GM12891 (cell line): ENCODE measurements at regions not wholly inside any gene's neighbourhood (a gene's known extent, or its start where the extent isn't known, plus 50 kb on each side); places are given as distances from the start of the nearest gene placed in this dataset.

Experiments used
- PAX5 ChIP-seq: IDR thresholded peaks from 2 replicates; pipeline ENCODE4 v1.6.1; 2011; ENCODE audit warnings: low read length, moderate library complexity, mild to moderate bottlenecking; ENCODE audit not compliant: insufficient read depth, severe bottlenecking
- POLR2A ChIP-seq: IDR thresholded peaks from 2 replicates; pipeline ENCODE4 v1.6.1; 2011; ENCODE audit warnings: low read depth, low read length, control low read depth
- POLR2AphosphoS5 ChIP-seq: IDR thresholded peaks from 2 replicates; pipeline ENCODE4 v1.6.1; 2011; ENCODE audit warnings: low read depth, low read length, control low read depth
- POU2F2 ChIP-seq: IDR thresholded peaks from 2 replicates; pipeline ENCODE4 v1.6.1; 2011; ENCODE audit warnings: low read depth, mild to moderate bottlenecking, control low read depth, low read length, moderate library complexity
- TAF1 ChIP-seq: IDR thresholded peaks from 2 replicates; pipeline ENCODE4 v1.6.1; 2011; ENCODE audit warnings: low read depth, low read length, control low read depth

DNA sequence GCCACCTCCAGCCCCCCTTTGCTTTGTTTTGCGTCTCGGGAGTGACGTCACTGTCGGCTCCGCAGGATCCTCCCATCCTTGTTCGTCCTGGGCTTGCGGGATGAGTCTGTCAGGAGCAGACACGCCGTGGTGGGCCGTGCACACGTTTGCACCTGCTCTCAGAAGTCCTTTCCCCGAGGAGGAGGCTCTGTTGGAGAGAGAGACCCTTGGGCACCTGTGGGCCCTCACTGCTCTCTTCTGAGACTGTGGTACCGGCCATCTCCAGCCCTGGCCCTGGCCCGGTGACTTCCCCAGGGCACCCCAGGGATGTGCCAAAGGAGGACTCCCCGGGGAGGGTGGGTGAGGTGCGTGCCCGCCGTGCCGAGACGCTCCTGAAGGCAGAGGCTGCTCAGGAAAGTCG is 76.1 kb upstream of the PPP2R3B start:
- TF ChIP-seq POLR2A, result no peak
- no peak for TF ChIP-seq POLR2AphosphoS5
- no peak for TF ChIP-seq TAF1
- no peak for TF ChIP-seq POU2F2
- no peak for TF ChIP-seq PAX5
